ENCODE measurements at regions not wholly inside any gene's neighbourhood (a gene's known extent, or its start where the extent isn't known, plus 50 kb on each side); places are given as distances from the start of the nearest gene placed in this dataset.

DNA sequence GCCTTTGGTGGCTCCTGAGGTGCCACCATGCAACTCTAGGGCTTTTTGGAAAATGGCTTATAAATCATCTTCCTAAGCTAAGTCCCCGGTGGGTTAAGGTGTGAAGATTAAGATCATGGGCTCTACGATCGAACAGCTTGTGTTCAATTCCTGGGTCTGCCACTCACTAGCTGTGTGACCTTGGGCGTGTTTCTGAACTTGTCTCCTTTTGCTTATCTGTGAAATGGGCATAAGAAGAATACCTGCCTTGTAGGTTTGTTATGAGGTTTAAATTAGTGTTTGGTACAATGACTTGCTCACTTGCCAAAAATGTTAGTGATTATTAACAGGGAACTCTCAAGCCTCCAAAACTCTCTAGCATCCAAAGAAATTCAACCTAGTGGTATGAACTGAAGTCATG, 119.2 kb upstream of the PITX1 start:
- TF ChIP-seq, protein P1, sequence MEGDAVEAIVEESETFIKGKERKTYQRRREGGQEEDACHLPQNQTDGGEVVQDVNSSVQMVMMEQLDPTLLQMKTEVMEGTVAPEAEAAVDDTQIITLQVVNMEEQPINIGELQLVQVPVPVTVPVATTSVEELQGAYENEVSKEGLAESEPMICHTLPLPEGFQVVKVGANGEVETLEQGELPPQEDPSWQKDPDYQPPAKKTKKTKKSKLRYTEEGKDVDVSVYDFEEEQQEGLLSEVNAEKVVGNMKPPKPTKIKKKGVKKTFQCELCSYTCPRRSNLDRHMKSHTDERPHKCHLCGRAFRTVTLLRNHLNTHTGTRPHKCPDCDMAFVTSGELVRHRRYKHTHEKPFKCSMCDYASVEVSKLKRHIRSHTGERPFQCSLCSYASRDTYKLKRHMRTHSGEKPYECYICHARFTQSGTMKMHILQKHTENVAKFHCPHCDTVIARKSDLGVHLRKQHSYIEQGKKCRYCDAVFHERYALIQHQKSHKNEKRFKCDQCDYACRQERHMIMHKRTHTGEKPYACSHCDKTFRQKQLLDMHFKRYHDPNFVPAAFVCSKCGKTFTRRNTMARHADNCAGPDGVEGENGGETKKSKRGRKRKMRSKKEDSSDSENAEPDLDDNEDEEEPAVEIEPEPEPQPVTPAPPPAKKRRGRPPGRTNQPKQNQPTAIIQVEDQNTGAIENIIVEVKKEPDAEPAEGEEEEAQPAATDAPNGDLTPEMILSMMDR (IDR thresholded peaks at IDR 0.05; ENCODE audit: extremely low read depth in 1 of 2, insufficient read depth in 1 of 2, low read depth in 1 of 2, low read length in 2 of 2): no peak
- TF ChIP-seq POLR2AphosphoS5 (IDR thresholded peaks at IDR 0.05; ENCODE audit: insufficient read depth, low read depth, low read length) (no peak), EZH2 (IDR thresholded peaks at IDR 0.05; ENCODE audit: borderline replicate concordance, low read depth, low read length, severe bottlenecking) (no peak), POLR2A (IDR thresholded peaks at IDR 0.05; ENCODE audit: low read depth, low read length) (no peak), FOS (IDR thresholded peaks at IDR 0.05; ENCODE audit: borderline replicate concordance, insufficient read depth, low read length) (no peak), JUN (IDR thresholded peaks at IDR 0.05; ENCODE audit: borderline replicate concordance, insufficient read depth, insufficient read length, low read depth) (no peak)
